SK-N-SH (cell line): ENCODE measurements at regions not wholly inside any gene's neighbourhood (a gene's known extent, or its start where the extent isn't known, plus 50 kb on each side); places are given as distances from the start of the nearest gene placed in this dataset.

Experiments
- CTCF ChIA-PET: fragments of 300-600, 350-600 bp; formaldehyde crosslinking; extraction: SDS; loops from one replicate; lab custom pipeline; 2021; lab: Yijun Ruan, JAX
- POLR2A ChIA-PET: fragments of 350-600 bp; sonication (Branson Sonifier 250); formaldehyde crosslinking; extraction: SDS; loops from one replicate; lab custom pipeline; 2020; ENCODE audit warnings: antibody characterized with exemption, inconsistent platforms; lab: Yijun Ruan, JAX
- DNase-seq: peaks from one replicate; pipeline ENCODE4 v3.0.0; 2012
- H2AFZ ChIP-seq: fragments of 200-600 bp; sonication (generic); 2 replicates; pipeline ENCODE4 v1.8.1; 2016; ENCODE audit warnings: antibody characterized with exemption, mild to moderate bottlenecking, low read depth
- H3F3A ChIP-seq: fragments of 200-600 bp; sonication (generic); replicated peaks from 2 replicates; pipeline ENCODE3; 2016; ENCODE audit warnings: antibody characterized with exemption, mild to moderate bottlenecking; ENCODE audit not compliant: insufficient read depth
- H3K27ac ChIP-seq, 2 experiments: fragments of 200-500 bp in 1 of 2; fragments of 200-600 bp in 1 of 2; sonication (Bioruptor generic) in 1 of 2; sonication (generic), shearing (Covaris generic) in 1 of 2; 2 replicates each; pipeline versions ENCODE4 v1.5.1 to v1.6.1; 2014 to 2016; ENCODE audit warnings: low read depth in 2 of 2, inconsistent platforms in 1 of 2, low read length in 1 of 2, mild to moderate bottlenecking in 1 of 2, mixed read lengths in 1 of 2
- H3K27me3 ChIP-seq: fragments of 200-600 bp; sonication (generic), shearing (Covaris generic); 2 replicates; pipeline ENCODE4 v1.6.1; 2016; ENCODE audit warnings: mixed run types; ENCODE audit not compliant: insufficient read depth
- H3K36me3 ChIP-seq, 2 experiments: fragments of 200-500 bp in 1 of 2; fragments of 200-600 bp in 1 of 2; sonication (Bioruptor generic) in 1 of 2; sonication (generic) in 1 of 2; replicated peaks in 1 of 2; 2 replicates each; pipeline versions ENCODE3 to v1.5.1; 2014 to 2016; ENCODE audit warnings: low read length in 1 of 2, mild to moderate bottlenecking in 1 of 2; ENCODE audit not compliant: insufficient read depth in 2 of 2, control insufficient read depth in 1 of 2
- H3K4me1 ChIP-seq, 2 experiments: fragments of 200-500 bp in 1 of 2; fragments of 200-600 bp in 1 of 2; sonication (Bioruptor generic) in 1 of 2; sonication (generic), shearing (Covaris generic) in 1 of 2; 2 replicates each; pipeline versions ENCODE4 v1.5.1 to v1.6.1; 2014 to 2016; ENCODE audit warnings: low read depth in 1 of 2, low read length in 1 of 2, mixed run types in 1 of 2; ENCODE audit not compliant: insufficient read depth in 2 of 2, control insufficient read depth in 1 of 2
- H3K4me2 ChIP-seq: fragments of 200-600 bp; sonication (generic), shearing (Covaris generic); 2 replicates; pipeline ENCODE4 v1.6.1; 2017; ENCODE audit warnings: mixed run types
- H3K4me3 ChIP-seq, 2 experiments: fragments of 200-500 bp in 1 of 2; fragments of 200-600 bp in 1 of 2; sonication (Bioruptor generic) in 1 of 2; sonication (generic), shearing (Covaris generic) in 1 of 2; 2 replicates each; pipeline versions ENCODE4 v1.5.1 to v1.8.1; 2014 to 2016; ENCODE audit warnings: low read depth in 2 of 2, inconsistent platforms in 1 of 2, low read length in 1 of 2, mild to moderate bottlenecking in 1 of 2, mixed read lengths in 1 of 2, moderate library complexity in 1 of 2
- H3K79me2 ChIP-seq: fragments of 200-600 bp; sonication (generic); 2 replicates; pipeline ENCODE4 v1.8.1; 2017; ENCODE audit warnings: mild to moderate bottlenecking; ENCODE audit not compliant: insufficient read depth
- H3K9ac ChIP-seq: fragments of 200-600 bp; sonication (generic); 2 replicates; pipeline ENCODE4 v1.6.1; 2017; ENCODE audit warnings: mixed run types
- H3K9me2 ChIP-seq: fragments of 200-600 bp; sonication (generic); 2 replicates; pipeline ENCODE4 v1.6.1; 2017; ENCODE audit warnings: mixed run types
- H3K9me3 ChIP-seq: fragments of 200-600 bp; sonication (generic); 2 replicates; pipeline ENCODE4 v1.6.1; 2017; ENCODE audit warnings: mixed run types, mild to moderate bottlenecking, moderate library complexity
- H4K20me1 ChIP-seq: fragments of 200-600 bp; sonication (generic); 2 replicates; pipeline ENCODE4 v1.6.1; 2017; ENCODE audit warnings: mild to moderate bottlenecking, mixed run types; ENCODE audit not compliant: insufficient read depth
- ELF1 ChIP-seq: IDR thresholded peaks from 2 replicates; pipeline ENCODE4 v1.4.0; 2012
- EZH2phosphoT487 ChIP-seq: fragments of 200-600 bp; sonication (generic); IDR thresholded peaks from 2 replicates; pipeline ENCODE4 v1.6.1; 2017; ENCODE audit warnings: low read depth, mixed run types, mild to moderate bottlenecking, antibody characterized with exemption, moderate library complexity, borderline replicate concordance
- FOSL2 ChIP-seq: IDR thresholded peaks from 2 replicates; pipeline ENCODE4 v1.4.0; 2012; ENCODE audit warnings: low read depth, mild to moderate bottlenecking, moderate library complexity, borderline replicate concordance
- FOXJ3 ChIP-seq: sonication (generic); formaldehyde crosslinking; IDR thresholded peaks from 2 replicates; pipeline ENCODE4 v1.5.1; 2020; ENCODE audit warnings: mild to moderate bottlenecking, missing genetic modification reagents
- GATA2 ChIP-seq: sonication (generic); formaldehyde crosslinking; IDR thresholded peaks from 2 replicates; pipeline ENCODE4 v1.5.0; 2020; ENCODE audit warnings: mild to moderate bottlenecking, missing genetic modification reagents
- MEF2A ChIP-seq: IDR thresholded peaks from 2 replicates; pipeline ENCODE4 v1.4.0; 2012; ENCODE audit warnings: low read depth, borderline replicate concordance
- NFIC ChIP-seq: IDR thresholded peaks from 2 replicates; pipeline ENCODE4 v1.4.0; 2012; ENCODE audit warnings: borderline replicate concordance
- PBX3 ChIP-seq: IDR thresholded peaks from 2 replicates; pipeline ENCODE4; 2012
- POLR2AphosphoS5 ChIP-seq: IDR thresholded peaks from 2 replicates; pipeline ENCODE4 v1.6.1; 2012; ENCODE audit warnings: low read depth, low read length
- RCOR1 ChIP-seq: fragments of 150-350 bp; IDR thresholded peaks from 2 replicates; pipeline ENCODE4 v1.6.1; 2017; ENCODE audit warnings: antibody characterized with exemption, low read length
- SMC3 ChIP-seq: IDR thresholded peaks from 2 replicates; pipeline ENCODE4 v1.6.1; 2012; ENCODE audit warnings: low read depth, low read length, improper control_type of control experiment
- TAF1 ChIP-seq: IDR thresholded peaks from 2 replicates; pipeline ENCODE4 v1.6.1; 2012; ENCODE audit warnings: low read depth, mild to moderate bottlenecking, low read length, moderate library complexity, borderline replicate concordance
- TCF12 ChIP-seq: IDR thresholded peaks from 2 replicates; pipeline ENCODE4 v1.4.0; 2012
- TEAD4 ChIP-seq: IDR thresholded peaks from 2 replicates; pipeline ENCODE4 v1.4.0; 2012; ENCODE audit warnings: mild to moderate bottlenecking, borderline replicate concordance; ENCODE audit not compliant: insufficient read depth
- YY1 ChIP-seq: IDR thresholded peaks from 2 replicates; pipeline ENCODE4 v1.4.0; 2012; ENCODE audit warnings: low read depth, mild to moderate bottlenecking
- WGBS: methylation state at CpG from one replicate; pipeline ENCODE4 v1.1.6; 2017; ENCODE audit warnings: low lambda C conversion rate; 5-methylcytosine and 5-hydroxymethylcytosine counted together
- TF ChIP-seq, protein P1 (sequence below): fragments of 200-600 bp; sonication (generic); IDR thresholded peaks from 2 replicates; pipeline ENCODE4 v1.6.1; 2017; ENCODE audit warnings: antibody characterized with exemption, mild to moderate bottlenecking, moderate library complexity
- TF ChIP-seq, protein P2 (sequence below): fragments of 150-350 bp; IDR thresholded peaks from 2 replicates; pipeline ENCODE4 v1.6.1; 2016; ENCODE audit warnings: mild to moderate bottlenecking, low read depth, low read length
- TF ChIP-seq, protein P3 (sequence below): IDR thresholded peaks from 2 replicates; pipeline ENCODE4 v1.4.0; 2012; ENCODE audit warnings: low read depth, borderline replicate concordance

GRCh38 chr2:204110751-204111516 is 174.4 kb downstream of the ICOS start:
- Histone ChIP-seq H2AFZ (no peak overlapping the region), H4K20me1 (no peaks in the 10 kb centered on the region), H3K4me1 (peaks cover 0 to 20% of the 10 kb centered on the region in 2 experiments; a peak in 3 of 4 replicates), H3K4me3 (no peak overlapping the region), H3K27ac (no peak overlapping the region), H3K27me3 (no peaks in the 10 kb centered on the region; the same call in 1 of the 2 replicates), H3K9ac (no peak overlapping the region), H3K9me2 (no peaks in the 10 kb centered on the region), H3K4me2 (no peak overlapping the region), H3F3A (no peaks in the 10 kb centered on the region), H3K79me2 (no peaks in the 10 kb centered on the region), H3K9me3 (no peaks in the 10 kb centered on the region), H3K36me3 (no peaks in the 10 kb centered on the region)
- CTCF ChIA-PET, result no interaction called here
- DNase-seq, result no peak
- TF ChIP-seq TCF12 (peak; percentile 38), RCOR1 (no peak)
- POLR2A ChIA-PET, result no interaction called here
- 45% methylated on average over 5 of the region's 5 CpGs for WGBS

DNA sequence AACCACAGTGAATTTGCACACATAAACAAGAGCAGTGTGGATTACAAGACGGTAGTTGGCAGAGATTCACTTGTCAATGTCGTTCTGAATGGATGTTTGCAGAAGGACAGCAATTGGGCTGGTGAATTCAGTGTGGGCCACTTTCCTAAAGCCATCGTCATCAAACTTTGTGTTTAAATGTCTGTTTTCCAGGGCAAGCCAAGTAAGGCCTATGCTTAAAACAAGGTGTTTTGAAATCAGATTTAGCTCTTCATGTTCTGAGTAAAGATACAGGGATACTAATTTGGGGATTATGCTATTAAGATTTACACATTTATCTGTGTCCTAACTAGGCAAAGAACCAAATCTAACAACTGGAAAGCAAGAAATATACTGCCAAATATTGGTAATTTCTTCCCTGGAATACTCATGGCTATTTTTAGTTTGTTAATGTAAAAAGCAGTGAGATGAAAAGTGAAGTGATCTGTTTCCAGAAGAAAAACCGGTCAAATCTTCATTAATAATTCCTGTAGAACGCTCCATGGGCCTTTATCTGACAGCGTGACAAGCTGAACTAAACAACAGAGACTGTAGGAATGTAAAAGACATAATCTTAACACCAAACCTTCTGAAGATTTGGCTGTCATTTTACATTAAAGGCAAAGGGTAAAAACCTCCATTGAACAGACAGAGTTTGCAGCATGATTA is 175.7 kb downstream of the ICOS start:
- H3K9me3 ChIP-seq, result no peaks in the 10 kb centered on the region
- TF ChIP-seq GATA2 (CRISPR knock-in tag) (no peak), POLR2AphosphoS5 (no peak), SMC3 (no peak), EZH2phosphoT487 (no peak), FOXJ3 (CRISPR knock-in tag) (no peak), YY1 (no peak), NFIC (no peak), TAF1 (no peak), FOSL2 (no peak), PBX3 (no peak), MEF2A (no peak), TEAD4 (no peak), ELF1 (no peak)
- TF ChIP-seq, protein P1, sequence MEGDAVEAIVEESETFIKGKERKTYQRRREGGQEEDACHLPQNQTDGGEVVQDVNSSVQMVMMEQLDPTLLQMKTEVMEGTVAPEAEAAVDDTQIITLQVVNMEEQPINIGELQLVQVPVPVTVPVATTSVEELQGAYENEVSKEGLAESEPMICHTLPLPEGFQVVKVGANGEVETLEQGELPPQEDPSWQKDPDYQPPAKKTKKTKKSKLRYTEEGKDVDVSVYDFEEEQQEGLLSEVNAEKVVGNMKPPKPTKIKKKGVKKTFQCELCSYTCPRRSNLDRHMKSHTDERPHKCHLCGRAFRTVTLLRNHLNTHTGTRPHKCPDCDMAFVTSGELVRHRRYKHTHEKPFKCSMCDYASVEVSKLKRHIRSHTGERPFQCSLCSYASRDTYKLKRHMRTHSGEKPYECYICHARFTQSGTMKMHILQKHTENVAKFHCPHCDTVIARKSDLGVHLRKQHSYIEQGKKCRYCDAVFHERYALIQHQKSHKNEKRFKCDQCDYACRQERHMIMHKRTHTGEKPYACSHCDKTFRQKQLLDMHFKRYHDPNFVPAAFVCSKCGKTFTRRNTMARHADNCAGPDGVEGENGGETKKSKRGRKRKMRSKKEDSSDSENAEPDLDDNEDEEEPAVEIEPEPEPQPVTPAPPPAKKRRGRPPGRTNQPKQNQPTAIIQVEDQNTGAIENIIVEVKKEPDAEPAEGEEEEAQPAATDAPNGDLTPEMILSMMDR, result no peak
- TF ChIP-seq, protein P2, sequence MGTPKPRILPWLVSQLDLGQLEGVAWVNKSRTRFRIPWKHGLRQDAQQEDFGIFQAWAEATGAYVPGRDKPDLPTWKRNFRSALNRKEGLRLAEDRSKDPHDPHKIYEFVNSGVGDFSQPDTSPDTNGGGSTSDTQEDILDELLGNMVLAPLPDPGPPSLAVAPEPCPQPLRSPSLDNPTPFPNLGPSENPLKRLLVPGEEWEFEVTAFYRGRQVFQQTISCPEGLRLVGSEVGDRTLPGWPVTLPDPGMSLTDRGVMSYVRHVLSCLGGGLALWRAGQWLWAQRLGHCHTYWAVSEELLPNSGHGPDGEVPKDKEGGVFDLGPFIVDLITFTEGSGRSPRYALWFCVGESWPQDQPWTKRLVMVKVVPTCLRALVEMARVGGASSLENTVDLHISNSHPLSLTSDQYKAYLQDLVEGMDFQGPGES, result no peak
- TF ChIP-seq, protein P3, sequence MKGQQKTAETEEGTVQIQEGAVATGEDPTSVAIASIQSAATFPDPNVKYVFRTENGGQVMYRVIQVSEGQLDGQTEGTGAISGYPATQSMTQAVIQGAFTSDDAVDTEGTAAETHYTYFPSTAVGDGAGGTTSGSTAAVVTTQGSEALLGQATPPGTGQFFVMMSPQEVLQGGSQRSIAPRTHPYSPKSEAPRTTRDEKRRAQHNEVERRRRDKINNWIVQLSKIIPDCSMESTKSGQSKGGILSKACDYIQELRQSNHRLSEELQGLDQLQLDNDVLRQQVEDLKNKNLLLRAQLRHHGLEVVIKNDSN, result no peak
- no peaks in the 10 kb centered on the region for H3K79me2 ChIP-seq
- H3K27me3 ChIP-seq, result no peaks in the 10 kb centered on the region; the same call in 1 of the 2 replicates
- ChIA-PET POLR2A (no interaction called here), CTCF (interaction anchor here (1.3 to 1.7 kb wide), 3 partner anchors 12 to 387 kb away, joined by 4 read pairs; no protein-coding TSS in a partner anchor)
- no peak overlapping the region for H3K9ac ChIP-seq
- H3K9me2 ChIP-seq, result no peaks in the 10 kb centered on the region
- no peak overlapping the region for H2AFZ ChIP-seq
- no peaks in the 10 kb centered on the region for H3F3A ChIP-seq
- no peak for DNase-seq
- H4K20me1 ChIP-seq, result no peaks in the 10 kb centered on the region
- H3K36me3 ChIP-seq, result no peaks in the 10 kb centered on the region
- H3K27ac ChIP-seq, result no peak overlapping the region
- no peak overlapping the region for H3K4me3 ChIP-seq
- 56% methylated on average over 6 of the region's 6 CpGs for whole genome bisulfite sequencing
- peaks cover 0 to 20% of the 10 kb centered on the region in 2 experiments; a peak in 3 of 4 replicates for H3K4me1 ChIP-seq
- H3K4me2 ChIP-seq, result no peak overlapping the region
